BLaER1 treated with 17β-estradiol and CSF1 and Interleukin-3, amounts not matched to agents 10 nM and 100 nM (cell line): ENCODE measurements at regions not wholly inside any gene's neighbourhood (a gene's known extent, or its start where the extent isn't known, plus 50 kb on each side); places are given as distances from the start of the nearest gene placed in this dataset.

Experiments
- H3K27ac ChIP-seq, 11 experiments: shearing (Covaris generic); formaldehyde crosslinking; 2 replicates each; pipeline ENCODE4 v1.8.1; 2022
- H3K27me3 ChIP-seq, 11 experiments: shearing (Covaris generic); formaldehyde crosslinking; 2 replicates each; pipeline ENCODE4 v1.8.1; 2022
- H3K36me3 ChIP-seq, 11 experiments: shearing (Covaris generic); formaldehyde crosslinking; 2 replicates each; pipeline ENCODE4 v1.8.1; 2022
- H3K4me1 ChIP-seq, 10 experiments: shearing (Covaris generic); formaldehyde crosslinking; 2 replicates each; pipeline ENCODE4 v1.8.1; 2022
- H3K4me2 ChIP-seq, 11 experiments: shearing (Covaris generic); formaldehyde crosslinking; 2 replicates each; pipeline ENCODE4 v1.8.1; 2022
- H3K4me3 ChIP-seq, 10 experiments: shearing (Covaris generic); formaldehyde crosslinking; 2 replicates each; pipeline ENCODE4 v1.8.1; 2022
- H3K9ac ChIP-seq, 11 experiments: shearing (Covaris generic); formaldehyde crosslinking; 2 replicates each; pipeline ENCODE4 v1.8.1; 2022
- H3K9me3 ChIP-seq, 11 experiments: shearing (Covaris generic); formaldehyde crosslinking; replicated peaks in 1 of 11; 2 replicates each; pipeline ENCODE4 v1.8.1; 2022
- H4K20me1 ChIP-seq, 11 experiments: shearing (Covaris generic); formaldehyde crosslinking; 2 replicates each; pipeline ENCODE4 v1.8.1; 2022
- Cebpa-rat ChIP-seq, 11 experiments: shearing (Covaris generic); IDR thresholded peaks; 2 replicates each; pipeline ENCODE4 v1.8.1; 2022

DNA sequence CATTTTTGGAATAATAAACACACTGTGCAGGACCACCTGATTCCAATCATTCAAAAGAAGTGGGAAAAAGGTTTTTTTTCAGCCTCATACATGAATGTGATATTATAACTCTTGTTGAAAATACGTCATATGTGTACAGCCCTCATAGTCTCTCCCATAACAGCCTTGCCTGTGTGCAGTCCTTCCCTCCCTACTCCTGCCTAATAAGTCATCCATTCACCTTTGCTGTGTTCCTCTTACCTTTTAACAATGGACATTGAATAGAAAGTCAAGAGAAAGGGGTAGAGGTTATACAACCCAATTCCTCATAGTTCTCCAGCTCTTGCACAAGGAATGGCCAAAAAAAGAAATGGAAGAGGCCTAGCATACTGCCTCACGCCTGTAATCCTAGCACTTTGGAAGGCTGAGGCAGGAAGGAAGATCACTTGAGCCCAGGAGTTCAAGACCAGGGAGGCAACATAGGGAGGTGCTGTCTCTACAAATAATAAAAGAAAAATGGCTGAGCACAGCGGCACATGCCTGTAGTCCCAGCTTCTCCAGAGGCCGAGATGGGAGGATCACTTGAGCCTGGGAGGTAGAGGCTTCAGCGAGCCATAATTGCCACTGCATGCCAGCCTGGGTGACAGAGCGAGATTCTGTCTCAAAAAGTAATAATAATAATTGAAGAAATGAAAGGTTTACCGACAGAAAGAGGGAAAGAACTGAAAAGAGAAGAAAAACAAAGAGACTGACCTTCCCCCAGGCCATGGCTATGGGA, 356.1 kb upstream of the KIF2A start:
- H3K27ac ChIP-seq: no peak overlapping the region
- TF ChIP-seq Cebpa-rat (IDR thresholded peaks at IDR 0.05): no peak
- H3K27me3 ChIP-seq: no peaks in the 10 kb centered on the region
- H3K4me2 ChIP-seq: no peak overlapping the region
- H3K4me3 ChIP-seq: no peak overlapping the region
- no peaks in the 10 kb centered on the region for H4K20me1 ChIP-seq
- no peaks in the 10 kb centered on the region for H3K36me3 ChIP-seq
- no peak overlapping the region for H3K9ac ChIP-seq
- no peaks in the 10 kb centered on the region for H3K4me1 ChIP-seq
- no peaks in the 10 kb centered on the region for H3K9me3 ChIP-seq

GRCh38 chr5:61951295-61951694, 354.7 kb upstream of the KIF2A start:
- Histone ChIP-seq H3K36me3 (no peaks in the 10 kb centered on the region), H3K4me1 (no peaks in the 10 kb centered on the region), H3K9me3 (no peaks in the 10 kb centered on the region), H3K4me2 (no peak overlapping the region), H3K9ac (no peak overlapping the region), H4K20me1 (no peaks in the 10 kb centered on the region), H3K27ac (no peak overlapping the region), H3K4me3 (no peak overlapping the region), H3K27me3 (no peaks in the 10 kb centered on the region)
- no peak for TF ChIP-seq Cebpa-rat (IDR thresholded peaks at IDR 0.05)

GRCh38 chr5:61953913-61954312, 352.1 kb upstream of the KIF2A start:
- Histone ChIP-seq H3K4me1 (no peaks in the 10 kb centered on the region), H4K20me1 (no peaks in the 10 kb centered on the region), H3K9ac (no peak overlapping the region), H3K4me2 (no peak overlapping the region), H3K27me3 (no peaks in the 10 kb centered on the region), H3K4me3 (no peak overlapping the region), H3K36me3 (no peaks in the 10 kb centered on the region), H3K27ac (no peak overlapping the region), H3K9me3 (no peaks in the 10 kb centered on the region)
- TF ChIP-seq Cebpa-rat (IDR thresholded peaks at IDR 0.05): no peak

DNA sequence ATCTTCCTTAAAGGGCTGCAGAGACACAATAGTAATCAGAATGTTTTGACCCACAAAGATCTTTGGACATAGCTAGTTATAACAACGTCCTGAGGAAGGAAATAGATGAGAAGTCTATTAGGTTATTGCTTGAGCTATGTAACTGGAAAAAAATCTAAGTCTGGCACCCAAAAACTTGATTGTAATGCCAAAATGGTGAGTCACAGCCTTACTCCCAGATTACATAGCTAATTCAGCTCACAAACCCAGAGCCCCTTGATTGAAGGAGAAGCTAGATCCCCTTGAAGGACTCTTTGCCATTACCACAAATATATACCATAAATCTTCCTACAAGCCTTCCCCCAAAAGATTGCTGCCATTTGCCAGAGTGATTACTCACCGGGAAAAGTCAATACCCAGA, 341.8 kb upstream of the KIF2A start:
- Histone ChIP-seq H3K4me2 (no peak overlapping the region), H3K27me3 (no peaks in the 10 kb centered on the region), H3K36me3 (no peaks in the 10 kb centered on the region), H3K9ac (no peak overlapping the region), H3K27ac (no peak overlapping the region), H3K4me3 (no peak overlapping the region), H3K9me3 (no peaks in the 10 kb centered on the region), H3K4me1 (no peaks in the 10 kb centered on the region), H4K20me1 (no peaks in the 10 kb centered on the region)
- TF ChIP-seq Cebpa-rat (IDR thresholded peaks at IDR 0.05): no peak

DNA sequence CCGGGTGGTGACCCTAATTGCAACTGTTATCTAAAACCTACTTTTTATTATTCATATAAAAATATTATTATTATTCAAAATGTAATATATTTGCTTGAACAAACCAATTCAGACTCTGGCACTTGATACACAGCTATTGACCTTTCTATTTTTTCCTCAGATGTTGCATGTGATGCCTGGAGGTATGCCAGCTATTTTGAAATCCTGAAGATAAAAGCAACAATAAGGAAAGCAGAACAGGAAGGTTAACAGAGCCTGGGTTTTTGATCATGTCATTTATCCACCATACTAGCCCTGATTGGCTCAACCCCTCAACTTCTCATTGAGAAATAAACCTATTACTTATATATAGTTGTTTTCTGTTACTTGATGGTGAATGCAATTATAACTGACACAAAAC, 340.9 kb upstream of the KIF2A start:
- TF ChIP-seq Cebpa-rat (IDR thresholded peaks at IDR 0.05): no peak
- no peak overlapping the region for H3K4me2 ChIP-seq
- H3K4me3 ChIP-seq: no peak overlapping the region
- H3K4me1 ChIP-seq: no peaks in the 10 kb centered on the region
- H3K9ac ChIP-seq: no peak overlapping the region
- H4K20me1 ChIP-seq: no peaks in the 10 kb centered on the region
- no peaks in the 10 kb centered on the region for H3K27me3 ChIP-seq
- no peaks in the 10 kb centered on the region for H3K36me3 ChIP-seq
- H3K9me3 ChIP-seq: no peaks in the 10 kb centered on the region
- H3K27ac ChIP-seq: no peak overlapping the region

DNA sequence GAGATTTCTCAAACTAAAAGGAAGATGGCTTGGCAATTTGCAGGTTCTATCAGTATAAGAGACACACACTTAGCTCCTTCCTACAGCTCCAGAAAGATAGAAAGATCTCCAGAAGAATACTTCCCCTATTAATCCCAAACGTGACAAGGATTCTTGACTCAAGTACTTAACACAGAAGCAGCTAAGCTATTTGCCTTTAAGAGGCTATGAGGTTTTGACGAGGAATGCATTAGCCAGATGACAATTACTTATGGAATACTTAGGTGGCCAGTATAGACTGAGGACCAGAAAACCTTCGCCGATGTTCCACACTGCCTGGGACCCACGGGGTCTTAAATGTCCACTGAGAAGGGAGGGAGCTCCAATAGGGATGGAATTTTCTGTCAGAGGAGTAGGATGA, 340.5 kb upstream of the KIF2A start:
- Histone ChIP-seq H3K4me3 (no peak overlapping the region), H3K9me3 (no peaks in the 10 kb centered on the region), H3K4me1 (no peaks in the 10 kb centered on the region), H3K4me2 (no peak overlapping the region), H3K9ac (no peak overlapping the region), H3K27me3 (no peaks in the 10 kb centered on the region), H3K36me3 (no peaks in the 10 kb centered on the region), H4K20me1 (no peaks in the 10 kb centered on the region), H3K27ac (no peak overlapping the region)
- no peak for TF ChIP-seq Cebpa-rat (IDR thresholded peaks at IDR 0.05)

- H3K27me3 ChIP-seq: no peaks in the 10 kb centered on the region
- no peaks in the 10 kb centered on the region for H3K9me3 ChIP-seq
- TF ChIP-seq Cebpa-rat (IDR thresholded peaks at IDR 0.05): no peak
Measured at GRCh38 chr5:61966296-61966955, 339.6 kb upstream of the KIF2A start.

DNA sequence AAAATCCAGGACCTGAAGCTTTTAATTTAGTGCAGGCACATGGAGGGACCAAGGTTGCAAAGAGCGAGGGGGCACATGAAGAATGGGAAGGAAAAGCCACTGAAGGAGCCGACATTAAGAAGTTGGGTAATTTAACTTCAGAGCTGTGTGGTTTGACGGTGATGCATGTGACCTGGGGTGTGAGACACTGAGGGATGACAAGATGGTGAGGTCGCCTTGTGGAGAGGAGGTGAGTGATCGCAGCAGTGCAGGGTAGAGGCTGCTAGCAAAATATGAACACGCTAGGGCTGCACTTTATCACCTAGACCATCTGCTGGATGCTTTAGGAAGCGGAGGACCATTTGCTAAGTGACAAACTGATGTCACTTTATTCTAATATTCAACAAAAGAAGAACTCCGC, 339.0 kb upstream of the KIF2A start:
- no peak overlapping the region for H3K4me2 ChIP-seq
- H3K36me3 ChIP-seq: no peaks in the 10 kb centered on the region
- H4K20me1 ChIP-seq: no peaks in the 10 kb centered on the region
- H3K27ac ChIP-seq: no peak overlapping the region
- no peaks in the 10 kb centered on the region for H3K27me3 ChIP-seq
- H3K4me3 ChIP-seq: no peak overlapping the region
- no peaks in the 10 kb centered on the region for H3K9me3 ChIP-seq
- no peaks in the 10 kb centered on the region for H3K4me1 ChIP-seq
- no peak for TF ChIP-seq Cebpa-rat (IDR thresholded peaks at IDR 0.05)
- no peak overlapping the region for H3K9ac ChIP-seq

More at GRCh38 chr5:61966296-61966955, 339.6 kb upstream of the KIF2A start:
- no peak overlapping the region for H3K9ac ChIP-seq
- no peaks in the 10 kb centered on the region for H3K36me3 ChIP-seq
- no peak overlapping the region for H3K27ac ChIP-seq
- no peak overlapping the region for H3K4me2 ChIP-seq
- no peaks in the 10 kb centered on the region for H4K20me1 ChIP-seq
- no peaks in the 10 kb centered on the region for H3K4me1 ChIP-seq
- no peak overlapping the region for H3K4me3 ChIP-seq

- Histone ChIP-seq H3K27ac (no peak overlapping the region), H4K20me1 (no peaks in the 10 kb centered on the region), H3K9me3 (no peaks in the 10 kb centered on the region), H3K4me3 (no peak overlapping the region), H3K27me3 (no peaks in the 10 kb centered on the region), H3K9ac (no peak overlapping the region), H3K36me3 (no peaks in the 10 kb centered on the region), H3K4me1 (no peaks in the 10 kb centered on the region), H3K4me2 (no peak overlapping the region)
- no peak for TF ChIP-seq Cebpa-rat (IDR thresholded peaks at IDR 0.05)
Measured at GRCh38 chr5:61967681-61968080, 338.3 kb upstream of the KIF2A start.

- no peaks in the 10 kb centered on the region for H4K20me1 ChIP-seq
Measured at GRCh38 chr5:61969347-61969746, 336.7 kb upstream of the KIF2A start.

More at GRCh38 chr5:61969347-61969746, 336.7 kb upstream of the KIF2A start:
- Histone ChIP-seq H3K9me3 (no peaks in the 10 kb centered on the region), H3K27me3 (no peaks in the 10 kb centered on the region), H3K4me3 (no peak overlapping the region), H3K4me2 (no peak overlapping the region), H3K4me1 (no peaks in the 10 kb centered on the region), H3K36me3 (no peaks in the 10 kb centered on the region), H3K9ac (no peak overlapping the region), H3K27ac (no peak overlapping the region)
- TF ChIP-seq Cebpa-rat (IDR thresholded peaks at IDR 0.05): no peak
